ENCODE measurements at regions not wholly inside any gene's neighbourhood (a gene's known extent, or its start where the extent isn't known, plus 50 kb on each side); places are given as distances from the start of the nearest gene placed in this dataset.

DNA sequence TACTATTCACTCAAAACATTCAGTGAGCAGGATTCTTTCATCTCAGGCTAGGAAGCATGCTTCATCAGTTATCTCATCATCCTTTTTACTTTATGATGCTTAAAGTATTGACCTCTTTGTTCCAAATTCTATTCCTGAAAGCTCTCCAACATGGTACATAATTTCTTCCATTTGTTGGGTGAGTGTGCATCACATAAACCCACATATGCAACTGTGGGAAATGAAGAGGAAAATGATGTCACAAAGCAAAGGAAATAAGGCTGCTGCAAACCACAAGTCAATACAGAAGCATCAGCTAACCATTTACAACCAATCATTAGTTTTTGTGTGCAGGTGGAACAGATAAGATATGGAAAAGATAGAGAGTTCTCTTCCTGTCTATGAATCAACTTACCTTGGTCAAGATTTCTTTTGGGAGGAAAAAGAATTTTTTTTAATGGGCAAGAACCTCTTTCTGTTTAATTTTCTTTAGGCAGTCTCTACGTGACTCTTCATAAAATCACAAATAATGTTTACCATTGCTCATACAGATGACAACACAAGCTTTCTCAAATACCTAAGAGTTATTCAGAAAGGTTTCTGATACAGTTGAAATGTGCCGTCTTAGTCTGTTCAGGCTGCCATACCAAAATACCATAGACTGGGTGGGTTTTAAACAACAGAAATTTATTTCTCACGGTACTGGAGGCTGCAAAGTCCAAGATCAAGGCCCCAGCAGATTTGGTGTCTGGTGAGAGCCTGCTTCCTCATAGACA, 259.9 kb downstream of the ADGRG6 start:
- DNase-seq: no peak

DNA sequence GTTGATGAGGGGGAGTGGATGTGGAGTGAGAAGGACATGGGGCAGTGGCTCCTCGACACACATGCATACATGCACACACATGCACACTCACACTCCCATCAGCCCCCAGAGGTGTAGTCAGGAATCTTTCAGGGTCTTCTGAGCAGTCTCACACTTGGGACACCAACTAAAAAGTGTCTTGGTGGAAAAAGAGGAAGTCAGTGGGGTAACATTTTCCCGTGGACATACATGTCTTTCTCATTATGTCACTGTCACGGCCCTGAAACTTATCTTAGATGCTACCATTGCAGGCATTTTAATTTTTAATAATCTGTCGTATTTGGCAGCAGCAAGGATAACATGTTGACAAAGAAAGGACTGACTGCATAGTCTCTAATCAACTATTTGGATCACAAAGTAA, 261.1 kb downstream of the ADGRG6 start:
- DNase-seq: no peak

GRCh38 chr6:142566628-142567396, 265.0 kb downstream of the ADGRG6 start:
- DNase-seq: peak; percentile 13

DNA sequence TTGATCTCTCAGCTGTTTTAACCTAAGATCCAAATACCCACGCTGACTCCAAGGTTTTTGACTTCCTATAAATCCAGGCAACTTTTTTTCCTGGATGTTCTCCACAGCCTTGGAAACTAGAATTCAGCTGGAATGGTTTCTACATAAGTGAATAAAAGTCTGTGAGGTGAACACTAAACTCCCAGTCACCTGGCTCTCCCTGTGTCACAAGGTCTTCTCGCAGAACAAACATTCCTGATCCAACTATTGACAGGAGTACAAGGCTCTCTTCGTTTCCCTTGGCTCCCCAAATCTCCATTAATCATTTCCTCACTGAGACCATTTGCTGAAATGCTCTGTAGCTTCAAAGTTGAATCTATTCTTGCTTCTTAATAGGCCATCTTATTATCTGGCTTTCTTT, 265.7 kb downstream of the ADGRG6 start:
- DNase-seq: no peak

GRCh38 chr6:142568857-142569597, 267.2 kb downstream of the ADGRG6 start:
- no peak for DNase-seq

DNA sequence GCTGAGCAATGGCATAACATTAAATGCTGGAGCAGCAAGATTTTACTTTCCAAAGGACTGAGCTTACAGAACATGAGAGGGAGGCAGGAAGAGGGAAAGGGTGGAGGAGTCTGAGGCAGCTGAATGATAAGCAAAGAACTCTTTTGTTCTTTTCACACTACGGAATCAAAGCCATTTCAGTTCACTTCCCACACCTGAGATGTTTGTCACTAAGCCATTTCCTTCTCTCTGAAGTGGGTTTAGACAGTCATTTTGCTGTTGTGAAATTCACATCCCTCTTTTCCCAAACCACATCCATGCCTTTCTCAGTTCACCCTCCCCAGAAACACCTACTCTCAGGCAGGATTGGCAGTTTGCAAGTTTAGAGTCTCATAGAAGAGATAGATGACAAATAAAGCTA, 267.9 kb downstream of the ADGRG6 start:
- no peak for DNase-seq

GRCh38 chr6:142570221-142570671, 268.4 kb downstream of the ADGRG6 start:
- no peak for DNase-seq

DNA sequence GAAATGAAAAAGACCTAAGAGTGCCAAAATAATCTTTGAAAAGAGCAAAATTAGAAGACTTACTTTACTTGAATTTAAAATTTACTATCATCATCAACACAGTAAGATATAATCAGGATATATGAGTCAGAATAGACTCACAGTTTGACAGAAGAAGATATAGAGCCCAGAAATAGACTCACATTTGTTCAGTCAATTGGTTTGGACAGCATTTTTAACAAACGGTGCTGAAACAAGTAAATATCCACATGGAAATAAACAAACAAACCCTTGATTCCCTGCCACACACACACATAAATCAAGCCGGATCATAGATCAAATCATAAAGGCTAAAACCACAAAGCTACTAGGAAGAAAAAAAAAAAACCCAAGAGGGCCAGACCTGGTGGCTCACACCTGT, 291.1 kb downstream of the ADGRG6 start:
- no peak for DNase-seq

DNA sequence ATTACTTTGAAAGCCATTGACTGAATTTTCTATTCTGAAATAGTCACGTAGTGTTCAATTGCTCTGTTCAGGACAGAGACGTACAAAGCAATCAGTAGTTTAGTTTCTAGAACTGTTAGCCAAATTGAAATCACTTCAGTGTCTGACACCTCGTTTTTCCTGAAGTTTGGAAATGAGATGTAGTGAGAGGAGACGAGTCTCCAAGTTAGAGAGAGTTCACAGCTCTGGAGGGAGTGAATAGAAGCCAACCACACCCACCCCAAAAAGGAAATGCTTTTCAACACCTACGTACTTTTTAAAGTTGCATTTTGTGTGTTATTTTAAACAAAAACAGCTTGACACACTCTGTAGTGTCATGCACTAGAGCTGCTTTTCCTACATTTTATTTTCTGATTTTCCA, 296.0 kb downstream of the ADGRG6 start:
- DNase-seq: no peak

- DNase-seq: no peak
Measured at GRCh38 chr6:142601427-142601826, 299.6 kb downstream of the ADGRG6 start.

GRCh38 chr6:142602972-142603371, 301.2 kb downstream of the ADGRG6 start:
- DNase-seq: no peak

DNA sequence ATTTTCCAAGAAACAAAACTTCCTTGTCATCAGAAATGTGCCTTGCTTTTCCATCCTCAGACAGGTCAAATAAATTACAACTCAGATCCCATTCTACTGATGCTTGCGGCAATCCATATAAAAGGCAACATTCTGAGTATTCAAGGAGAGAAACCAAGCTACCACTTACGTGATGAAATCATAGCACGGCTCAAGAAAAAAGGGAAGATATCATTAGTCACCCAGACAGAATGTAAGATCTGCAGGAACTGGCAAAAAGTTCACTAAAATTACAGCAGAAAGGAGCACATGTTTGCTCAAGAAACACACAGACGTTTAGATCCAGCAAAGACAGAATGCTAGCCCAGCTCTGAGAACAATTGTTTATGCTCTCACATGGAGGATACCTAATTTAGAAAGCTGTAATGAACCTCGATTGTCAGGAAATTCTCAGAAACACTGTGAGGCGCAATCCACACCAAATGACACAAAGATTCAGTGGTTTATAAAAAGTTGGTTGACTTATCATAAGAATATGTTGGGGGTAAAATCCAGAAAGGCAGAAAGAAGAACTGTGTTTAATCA, 304.2 kb downstream of the ADGRG6 start:
- no peak for DNase-seq

GRCh38 chr6:142612956-142613355, 311.1 kb downstream of the ADGRG6 start:
- DNase-seq: no peak

DNA sequence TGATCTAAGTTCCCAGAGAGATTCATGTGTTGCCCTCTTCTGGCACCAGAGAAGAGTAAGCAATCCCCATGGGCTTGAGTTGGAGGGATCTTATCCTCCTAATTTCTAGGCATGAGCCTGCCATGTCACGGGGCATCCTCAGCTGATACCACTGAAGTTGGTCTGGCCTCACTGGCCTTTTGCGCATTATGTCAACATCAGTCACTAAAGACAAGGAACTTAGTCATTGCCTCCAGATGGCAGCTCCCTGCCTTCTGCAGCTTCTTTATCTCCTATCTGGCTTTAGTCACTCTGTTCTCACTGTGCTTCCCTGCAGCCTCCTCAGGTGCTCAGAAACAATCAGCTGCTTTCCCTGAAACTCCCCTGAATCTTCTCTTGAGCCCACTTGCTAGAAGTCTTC, 312.2 kb downstream of the ADGRG6 start:
- no peak for DNase-seq

- DNase-seq: no peak
Measured at GRCh38 chr6:142617158-142617557, 315.4 kb downstream of the ADGRG6 start.

GRCh38 chr6:142621822-142622221, 320.0 kb downstream of the ADGRG6 start:
- DNase-seq: no peak

GRCh38 chr6:142624978-142625715, 319.8 kb downstream of the HIVEP2 start:
- DNase-seq: no peak

- no peak for DNase-seq
Measured at GRCh38 chr6:142627474-142627873, 317.5 kb downstream of the HIVEP2 start.

DNA sequence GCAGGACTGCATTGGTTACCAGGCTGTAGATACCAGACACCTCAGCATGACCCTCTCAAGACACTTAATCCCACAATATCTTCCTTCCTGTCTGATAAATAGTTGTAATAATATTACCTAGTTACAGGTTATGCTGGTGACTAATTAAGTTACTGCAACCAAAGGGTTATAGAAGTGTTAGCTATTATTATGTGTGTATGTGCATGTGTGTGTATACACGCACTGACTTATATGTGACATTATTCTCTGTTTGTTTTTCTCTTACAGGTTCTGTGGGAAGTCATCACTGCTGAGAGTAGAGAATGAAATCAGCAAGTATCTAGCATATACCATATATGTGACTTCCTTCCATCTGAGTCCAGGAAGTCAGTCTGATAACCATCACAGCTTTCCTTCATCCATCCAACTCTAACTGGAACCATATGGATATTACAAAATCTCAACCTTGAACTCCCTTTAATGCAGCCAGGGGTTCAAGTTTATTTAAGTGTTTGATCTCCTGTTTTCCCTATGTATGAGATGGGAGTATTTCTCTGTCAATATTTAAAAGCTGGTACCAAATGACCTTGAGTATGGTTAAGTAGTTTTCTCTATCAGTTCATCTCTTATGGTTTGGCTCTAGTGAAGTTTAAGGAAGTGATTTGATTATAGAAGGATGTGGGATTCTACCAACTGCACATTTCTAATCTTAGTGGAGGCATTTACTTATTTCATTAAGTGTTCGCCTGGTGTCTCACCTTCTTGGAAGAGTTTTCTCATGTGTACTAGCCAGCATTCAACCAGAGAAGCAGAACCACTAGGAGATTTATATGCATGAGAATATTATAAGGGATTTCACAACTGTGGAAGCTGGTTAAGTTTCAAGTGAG, 313.2 kb downstream of the HIVEP2 start:
- DNase-seq: no peak

DNA sequence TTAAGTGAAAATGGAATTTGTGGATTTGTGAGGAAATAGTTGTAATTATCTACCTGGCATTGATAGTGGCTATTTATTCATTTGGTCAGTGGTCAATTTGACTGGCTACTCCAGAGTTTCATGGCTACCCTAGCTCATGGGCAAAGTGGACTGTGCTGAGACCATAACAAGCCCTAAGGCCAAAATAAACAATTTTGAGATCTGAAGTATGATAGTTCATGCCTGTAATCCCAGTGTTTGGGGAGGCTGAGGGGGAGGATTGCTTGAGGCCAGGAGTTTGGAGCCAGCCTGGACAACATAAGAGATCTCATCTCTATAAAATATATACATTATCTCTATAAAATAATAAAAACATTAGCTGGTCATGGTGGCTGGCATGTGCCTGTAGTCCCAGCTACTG, 311.7 kb downstream of the HIVEP2 start:
- no peak for DNase-seq

DNA sequence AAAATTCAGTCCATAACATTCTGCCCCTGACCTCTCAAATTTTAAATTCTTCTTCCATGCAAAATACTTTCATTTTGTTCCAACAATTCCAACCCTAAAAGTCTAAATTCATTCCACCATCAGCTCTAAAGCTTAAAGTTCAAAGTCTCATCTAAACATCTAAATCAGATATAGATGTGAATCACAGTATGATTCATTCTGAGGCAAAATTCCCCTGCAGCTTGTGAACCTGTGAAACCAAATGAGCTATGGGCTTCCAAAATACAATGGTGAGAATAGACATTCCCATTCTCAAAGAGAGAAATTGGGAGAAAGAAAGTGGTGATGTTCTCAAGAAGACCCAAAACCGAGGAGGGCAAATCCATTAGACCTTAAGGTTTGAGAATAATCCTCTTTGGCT, 309.8 kb downstream of the HIVEP2 start:
- DNase-seq: no peak

Data from NCI-H1694 (cell line).